Sigmoid colon (tissue), 4 donors: ENCODE measurements at regions not wholly inside any gene's neighbourhood (a gene's known extent, or its start where the extent isn't known, plus 50 kb on each side); places are given as distances from the start of the nearest gene placed in this dataset.

ENCODE experiments used
- CTCF ChIP-seq, 4 experiments: fragments of 450-650 bp in 3 of 4; fragments of 200-600 bp in 1 of 4; IDR thresholded peaks; one replicate each; pipeline ENCODE4 v1.5.1; 2016 to 2019; ENCODE audit warnings: antibody characterized with exemption in 4 of 4, mild to moderate bottlenecking in 3 of 4, moderate library complexity in 2 of 4
- POLR2AphosphoS5 ChIP-seq, 4 donors: sonication (generic); formaldehyde crosslinking; IDR thresholded peaks; one replicate each; pipeline ENCODE4 v1.6.1; 2017; ENCODE audit warnings: antibody characterized with exemption in 4 of 4

GRCh38 chr13:112143753-112144615 lies 77.0 kb downstream of the SOX1 start:
- no peak for TF ChIP-seq CTCF (IDR thresholded peaks at IDR 0.05)
- TF ChIP-seq POLR2AphosphoS5 (IDR thresholded peaks at IDR 0.05): no peak
